GM23248 (cell line): ENCODE measurements at regions not wholly inside any gene's neighbourhood (a gene's known extent, or its start where the extent isn't known, plus 50 kb on each side); places are given as distances from the start of the nearest gene placed in this dataset.

Experiments used
- EZH2 ChIP-seq: fragments of 200-600 bp; sonication (generic); IDR thresholded peaks from 2 replicates; pipeline ENCODE4 v1.6.1; 2018; ENCODE audit warnings: antibody characterized with exemption, mild to moderate bottlenecking; ENCODE audit not compliant: insufficient read depth, poor library complexity, severe bottlenecking
- EZH2phosphoT487 ChIP-seq: fragments of 200-600 bp; sonication (generic); IDR thresholded peaks from 2 replicates; pipeline ENCODE4 v1.6.1; 2018; ENCODE audit warnings: antibody characterized with exemption, moderate library complexity, mild to moderate bottlenecking, low read depth; ENCODE audit not compliant: insufficient read depth

DNA sequence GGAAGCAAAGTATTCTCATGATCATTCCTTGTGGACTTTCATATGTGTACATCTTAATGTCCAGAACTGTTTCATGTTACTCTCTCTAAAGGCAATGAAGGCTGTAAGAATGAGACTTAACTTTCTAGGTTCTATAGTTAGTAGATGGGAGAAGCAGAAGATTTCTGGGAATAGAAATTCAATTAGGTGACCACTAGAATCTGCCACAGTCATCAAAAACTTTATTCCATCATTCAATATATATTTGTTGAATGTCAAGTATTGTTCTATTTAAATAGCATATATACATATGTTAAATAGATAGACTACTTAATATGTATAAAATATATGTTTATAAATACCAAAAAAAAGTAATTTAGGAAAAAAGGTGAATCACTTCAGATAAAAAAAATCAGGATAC, 972.9 kb downstream of the SLC6A15 start:
- no peak for TF ChIP-seq EZH2
- no peak for TF ChIP-seq EZH2phosphoT487
